ENCODE measurements at regions not wholly inside any gene's neighbourhood (a gene's known extent, or its start where the extent isn't known, plus 50 kb on each side); places are given as distances from the start of the nearest gene placed in this dataset.

- no peak for DNase-seq
- Histone ChIP-seq H3K27ac (no peak overlapping the region), H3K4me3 (ENCODE audit: low read depth, low read length) (no peak overlapping the region), H3K27me3 (ENCODE audit: insufficient read depth, low read depth, severe bottlenecking) (no peaks in the 10 kb centered on the region), H3K36me3 (no peaks in the 10 kb centered on the region), H3K9me3 (ENCODE audit: severe bottlenecking) (no peaks in the 10 kb centered on the region)
- TF ChIP-seq CTCF (IDR thresholded peaks at IDR 0.05; ENCODE audit: low read depth, low read length), result no peak
Measured at GRCh38 chr11:10637731-10638151, 55.8 kb downstream of the IRAG1 start.

DNA sequence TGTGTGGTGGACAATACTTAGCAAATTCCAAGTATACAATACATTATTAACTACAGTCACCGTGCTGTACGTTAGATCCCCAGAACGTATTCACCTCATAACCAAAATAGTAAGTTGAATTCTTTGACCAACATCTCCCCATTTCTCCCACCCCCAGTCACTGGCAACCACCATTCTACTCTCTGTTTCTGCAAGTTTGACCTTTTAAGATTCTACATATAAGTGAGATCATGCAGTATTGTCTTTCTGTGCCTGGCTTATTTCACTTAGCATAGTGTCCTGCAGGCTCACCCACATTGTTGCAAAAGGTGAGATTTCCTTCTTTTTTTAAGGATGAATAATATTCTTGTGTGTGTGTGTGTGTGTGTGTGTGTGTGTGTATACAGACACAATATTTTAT is 59.1 kb downstream of the IRAG1 start:
- no peak for DNase-seq
- Histone ChIP-seq H3K4me3 (ENCODE audit: low read depth, low read length) (no peak overlapping the region), H3K27me3 (ENCODE audit: insufficient read depth, low read depth, severe bottlenecking) (no peaks in the 10 kb centered on the region), H3K9me3 (ENCODE audit: severe bottlenecking) (no peaks in the 10 kb centered on the region), H3K36me3 (no peaks in the 10 kb centered on the region), H3K27ac (no peak overlapping the region)
- TF ChIP-seq CTCF (IDR thresholded peaks at IDR 0.05; ENCODE audit: low read depth, low read length), result no peak

GRCh38 chr11:10633261-10633660 is 60.3 kb downstream of the IRAG1 start:
- Histone ChIP-seq H3K27ac (no peak overlapping the region), H3K4me3 (ENCODE audit: low read depth, low read length) (no peak overlapping the region), H3K9me3 (ENCODE audit: severe bottlenecking) (no peaks in the 10 kb centered on the region), H3K27me3 (ENCODE audit: insufficient read depth, low read depth, severe bottlenecking) (no peaks in the 10 kb centered on the region), H3K36me3 (no peaks in the 10 kb centered on the region)
- DNase-seq, result no peak
- no peak for TF ChIP-seq CTCF (IDR thresholded peaks at IDR 0.05; ENCODE audit: low read depth, low read length)

DNA sequence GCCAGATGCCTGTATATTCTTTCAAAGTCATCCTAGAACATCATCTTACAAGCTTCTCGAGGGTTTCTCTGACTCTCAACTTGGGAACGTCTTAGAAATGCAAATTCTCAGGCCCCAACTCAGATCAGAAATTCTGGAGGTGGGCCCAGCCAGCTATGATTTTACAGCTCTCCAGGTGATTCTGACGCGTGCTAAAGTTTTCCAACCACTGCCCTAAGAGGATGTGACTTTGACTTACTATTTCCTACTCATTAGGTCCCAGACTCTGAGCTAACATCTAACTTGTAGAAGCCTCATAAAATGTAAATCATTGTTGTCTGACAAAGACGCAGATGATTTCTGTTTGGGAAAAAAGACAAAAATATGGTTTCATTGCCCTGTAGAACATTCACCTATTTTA is 61.1 kb downstream of the IRAG1 start:
- DNase-seq, result no peak
- H3K4me3 ChIP-seq (ENCODE audit: low read depth, low read length), result no peak overlapping the region
- H3K9me3 ChIP-seq (ENCODE audit: severe bottlenecking), result no peaks in the 10 kb centered on the region
- no peak for TF ChIP-seq CTCF (IDR thresholded peaks at IDR 0.05; ENCODE audit: low read depth, low read length)
- H3K27me3 ChIP-seq (ENCODE audit: insufficient read depth, low read depth, severe bottlenecking), result no peaks in the 10 kb centered on the region
- no peaks in the 10 kb centered on the region for H3K36me3 ChIP-seq
- no peak overlapping the region for H3K27ac ChIP-seq

- Histone ChIP-seq H3K9me3 (ENCODE audit: severe bottlenecking) (no peaks in the 10 kb centered on the region), H3K27me3 (ENCODE audit: insufficient read depth, low read depth, severe bottlenecking) (no peaks in the 10 kb centered on the region), H3K27ac (no peak overlapping the region), H3K4me3 (ENCODE audit: low read depth, low read length) (no peak overlapping the region), H3K36me3 (no peaks in the 10 kb centered on the region)
- TF ChIP-seq CTCF (IDR thresholded peaks at IDR 0.05; ENCODE audit: low read depth, low read length), result no peak
- no peak for DNase-seq
Measured at GRCh38 chr11:10631761-10632160, 61.8 kb downstream of the IRAG1 start.

DNA sequence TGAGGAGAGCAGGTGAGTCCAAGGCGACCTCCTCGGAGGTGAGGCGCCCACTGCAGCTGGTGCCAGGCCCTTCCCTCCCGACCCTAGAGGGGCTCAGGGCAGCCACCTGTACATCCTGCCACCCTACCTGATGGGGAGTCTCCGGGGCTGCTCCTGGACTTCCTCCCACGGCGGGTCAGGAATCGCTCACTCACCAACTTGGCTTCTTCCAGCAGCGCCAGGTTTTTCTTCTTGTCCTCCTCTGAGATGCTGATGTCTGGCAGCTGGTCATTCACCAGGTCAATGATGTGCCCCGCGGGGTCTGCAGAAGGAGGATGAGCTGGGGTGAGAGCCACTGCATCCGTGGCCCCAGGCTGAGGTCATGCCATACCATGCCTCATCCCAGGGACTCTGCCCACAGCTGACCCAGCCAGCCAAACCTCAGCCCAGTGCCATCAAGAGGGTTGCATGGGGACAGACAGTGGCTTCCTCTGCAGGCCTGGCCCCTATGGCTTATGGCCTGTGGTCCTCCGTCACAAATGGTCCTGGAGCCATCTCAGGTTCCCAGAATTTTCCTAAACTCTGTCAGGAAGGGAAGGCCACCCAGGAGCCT is 61.0 kb upstream of the LYVE1 start:
- H3K27me3 ChIP-seq (ENCODE audit: insufficient read depth, low read depth, severe bottlenecking), result no peaks in the 10 kb centered on the region

More for the DNA sequence above, 61.0 kb upstream of the LYVE1 start:
- no peak for TF ChIP-seq CTCF (IDR thresholded peaks at IDR 0.05; ENCODE audit: low read depth, low read length)
- H3K27ac ChIP-seq, result no peak overlapping the region
- H3K4me3 ChIP-seq (ENCODE audit: low read depth, low read length), result no peak overlapping the region
- no peak for DNase-seq
- no peaks in the 10 kb centered on the region for H3K9me3 ChIP-seq (ENCODE audit: severe bottlenecking)
- no peaks in the 10 kb centered on the region for H3K36me3 ChIP-seq

Data from WERI-Rb-1 (cell line).